Neural progenitor cell (in vitro differentiated cells): ENCODE measurements at regions not wholly inside any gene's neighbourhood (a gene's known extent, or its start where the extent isn't known, plus 50 kb on each side); places are given as distances from the start of the nearest gene placed in this dataset.

ENCODE experiments used
- CTCF ChIP-seq: fragments of 200-600 bp; sonication (generic); IDR thresholded peaks from 2 replicates; pipeline ENCODE4 v1.5.1; 2017; ENCODE audit warnings: antibody characterized with exemption, mild to moderate bottlenecking
- EZH2 ChIP-seq: fragments of 200-600 bp; sonication (generic); IDR thresholded peaks from 2 replicates; pipeline ENCODE4 v1.6.1; 2017; ENCODE audit warnings: antibody characterized with exemption, mild to moderate bottlenecking, moderate library complexity

DNA sequence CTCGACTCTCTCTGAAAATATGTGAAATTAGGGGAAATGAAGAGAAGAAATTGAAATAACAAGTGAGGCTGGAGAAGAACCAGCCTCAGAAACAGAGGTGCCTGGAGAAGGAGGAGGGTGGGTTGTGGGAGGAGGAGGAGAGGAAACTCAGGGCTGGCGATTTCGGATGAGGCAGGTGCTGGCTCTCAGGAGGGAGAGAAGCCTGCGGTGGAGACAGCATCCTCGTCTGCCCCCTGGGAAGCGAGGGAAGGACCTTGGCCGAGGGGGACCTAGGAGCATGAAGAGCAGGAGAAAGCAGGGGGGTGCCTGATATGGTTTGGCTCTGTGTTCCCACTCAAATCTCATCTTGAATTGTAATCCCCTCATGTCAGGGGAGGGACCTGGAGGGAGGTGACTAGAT, 264.7 kb upstream of the TNRC6C start:
- TF ChIP-seq CTCF (no peak), EZH2 (no peak)
